ELR (cell line): ENCODE measurements at regions not wholly inside any gene's neighbourhood (a gene's known extent, or its start where the extent isn't known, plus 50 kb on each side); places are given as distances from the start of the nearest gene placed in this dataset.
"Not testable (repeated sequence)": the region's sequence is repeated elsewhere in the genome, so short reads cannot be mapped to it uniquely, and the experiment has no call there.

Experiments
- DNase-seq: peaks from one replicate; pipeline ENCODE4 v3.0.0-alpha.2; 2015; ENCODE audit warnings: low read depth

- DNase-seq = no peak
Observed at GRCh38 chr5:23721336-23721735, 213.9 kb downstream of the PRDM9 start.

GRCh38 chr5:23727271-23727670, 219.9 kb downstream of the PRDM9 start:
- no peak for DNase-seq

GRCh38 chr5:23730023-23730422, 222.6 kb downstream of the PRDM9 start:
- DNase-seq = no peak

GRCh38 chr5:23740029-23740428, 232.6 kb downstream of the PRDM9 start:
- DNase-seq = no peak

- DNase-seq = no peak
Observed at GRCh38 chr5:23742701-23743100, 235.3 kb downstream of the PRDM9 start.

DNA sequence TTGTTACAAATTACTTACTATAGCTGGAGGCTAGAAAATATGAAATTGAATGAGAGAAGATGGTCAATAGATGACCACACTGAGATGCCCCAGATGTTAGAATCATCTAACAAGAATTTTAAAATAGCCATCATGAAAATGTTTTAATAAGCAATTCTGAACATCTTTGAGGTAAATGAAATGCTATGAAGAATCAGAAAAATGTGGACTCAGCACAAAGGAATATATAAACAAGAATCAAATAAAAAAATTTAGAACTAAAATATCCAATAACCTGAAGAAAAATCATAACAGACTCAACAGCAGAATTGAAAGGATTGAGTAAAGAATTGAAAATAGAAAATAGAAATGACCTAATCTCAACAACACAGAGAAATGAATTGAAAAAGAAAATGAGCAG, 248.5 kb downstream of the PRDM9 start:
- no peak for DNase-seq

- no peak for DNase-seq
Observed at GRCh38 chr5:23756779-23757178, 249.4 kb downstream of the PRDM9 start.

DNA sequence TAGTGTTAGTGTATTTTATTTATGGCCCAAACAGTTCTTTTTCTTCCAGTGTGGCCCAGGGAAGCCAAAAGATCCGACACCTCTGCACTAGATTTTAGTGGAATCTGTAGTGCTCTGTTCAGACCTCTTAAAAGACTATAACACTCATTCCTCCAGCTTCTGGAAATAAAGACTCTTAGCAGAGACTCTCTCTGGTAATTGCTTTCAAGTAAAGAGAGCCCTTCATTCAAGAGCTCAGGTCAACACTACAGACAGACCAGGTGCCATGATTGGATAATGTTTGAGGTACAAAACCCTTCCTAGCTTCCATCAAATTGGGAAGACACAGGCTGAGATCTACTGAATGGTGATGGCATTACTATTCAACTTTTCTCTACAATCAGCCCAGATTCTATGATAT, 255.8 kb downstream of the PRDM9 start:
- no peak for DNase-seq

DNA sequence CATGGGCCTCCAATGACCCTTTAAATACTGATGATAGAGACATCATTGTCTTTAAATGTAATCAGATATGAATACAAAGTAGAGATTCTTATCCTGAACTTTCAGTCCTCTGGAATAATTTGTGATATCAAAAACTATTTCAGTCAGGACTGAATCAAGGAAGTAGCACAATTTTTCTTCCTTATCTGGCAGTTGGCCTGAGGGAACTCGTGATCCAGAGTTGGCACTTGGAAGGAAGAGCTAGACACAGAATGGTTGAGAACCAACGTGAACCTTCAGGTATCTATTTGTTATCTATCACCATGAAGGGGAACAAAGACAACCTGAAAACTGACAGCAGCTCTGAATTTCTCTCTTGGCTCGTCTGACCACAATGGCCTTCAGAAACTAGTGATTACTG, 269.3 kb downstream of the PRDM9 start:
- DNase-seq = no peak

DNA sequence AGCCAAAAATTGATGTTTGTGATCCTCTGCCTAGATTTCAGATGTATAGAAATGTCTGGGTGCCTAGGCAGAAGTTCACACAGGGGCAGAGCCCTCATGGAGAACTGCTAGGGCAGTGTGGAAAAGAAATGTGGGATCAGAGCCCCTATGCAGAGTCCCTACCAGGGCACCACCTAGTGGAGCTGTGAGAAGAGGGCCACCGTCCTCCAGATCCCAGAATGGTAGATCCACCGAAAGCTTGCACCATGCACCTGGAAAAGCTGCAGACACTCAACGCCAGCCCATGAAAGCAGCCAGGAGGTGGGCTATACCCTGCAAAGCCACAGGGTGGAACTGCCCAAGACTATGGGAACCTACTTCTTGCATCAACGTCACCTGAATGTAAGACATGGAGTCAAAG, 292.9 kb downstream of the PRDM9 start:
- not testable (repeated sequence) for DNase-seq

- DNase-seq = peak; percentile 15
Observed at GRCh38 chr5:23820765-23821471, 313.5 kb downstream of the PRDM9 start.

DNA sequence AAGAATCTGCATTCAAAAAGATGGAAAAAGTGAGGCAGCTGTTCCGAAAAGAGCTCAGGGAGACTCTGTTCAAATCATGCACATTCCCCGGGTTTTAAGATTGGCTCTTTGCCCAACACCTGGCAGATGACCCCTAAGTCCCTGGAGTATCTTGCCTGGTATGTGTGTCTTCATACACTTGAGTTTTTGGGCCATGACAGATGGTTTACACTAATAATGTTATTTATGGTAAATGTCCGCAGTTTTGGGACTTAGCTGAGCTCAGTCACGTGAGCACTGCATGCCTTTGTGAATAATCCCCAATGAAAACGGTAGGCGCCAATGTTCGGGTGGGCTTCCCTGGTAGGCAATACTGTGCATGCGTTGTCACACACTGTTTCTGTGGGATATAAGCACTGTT, 316.1 kb downstream of the PRDM9 start:
- DNase-seq = no peak

- DNase-seq = no peak
Observed at GRCh38 chr5:23825196-23825595, 317.8 kb downstream of the PRDM9 start.

- DNase-seq = no peak
Observed at GRCh38 chr5:23840083-23840482, 332.7 kb downstream of the PRDM9 start.

DNA sequence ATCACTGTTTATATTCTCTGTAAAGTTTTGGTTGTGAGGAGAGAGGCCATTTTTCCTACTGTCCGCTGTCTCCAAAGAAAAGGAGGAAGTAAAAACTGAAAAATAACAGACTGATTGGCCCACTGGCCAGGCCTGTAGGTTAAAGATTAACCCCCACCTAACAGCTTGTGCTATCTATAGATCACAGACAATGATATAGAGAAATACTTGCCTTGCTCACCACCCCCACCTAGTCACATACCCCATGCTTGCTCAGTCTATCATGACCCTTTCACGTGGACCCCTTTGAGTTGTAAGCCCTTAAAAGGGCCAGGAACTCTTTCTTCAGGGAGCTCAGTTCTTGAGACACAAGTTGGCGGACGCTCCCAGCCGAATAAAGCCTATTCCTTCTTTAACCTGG, 357.4 kb downstream of the PRDM9 start:
- DNase-seq = no peak

DNA sequence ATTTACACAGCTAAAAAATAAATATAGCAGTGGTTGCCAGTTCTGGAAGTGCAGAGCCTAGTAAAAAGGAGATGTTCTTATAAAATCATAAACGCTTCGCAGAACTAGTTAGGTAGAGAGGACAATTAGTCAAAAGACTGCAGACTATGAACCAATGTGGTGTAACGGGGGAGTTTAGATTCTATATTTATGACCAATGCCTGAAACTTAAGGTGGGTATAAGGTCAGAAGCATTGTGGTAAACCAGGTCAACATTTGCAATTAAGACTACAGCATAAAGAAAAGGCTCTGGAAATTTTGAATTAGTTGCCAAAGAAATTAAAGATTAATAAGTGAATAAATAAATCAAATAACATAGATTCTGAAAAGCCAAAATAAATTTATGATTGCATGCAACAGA, 370.4 kb downstream of the PRDM9 start:
- no peak for DNase-seq

DNA sequence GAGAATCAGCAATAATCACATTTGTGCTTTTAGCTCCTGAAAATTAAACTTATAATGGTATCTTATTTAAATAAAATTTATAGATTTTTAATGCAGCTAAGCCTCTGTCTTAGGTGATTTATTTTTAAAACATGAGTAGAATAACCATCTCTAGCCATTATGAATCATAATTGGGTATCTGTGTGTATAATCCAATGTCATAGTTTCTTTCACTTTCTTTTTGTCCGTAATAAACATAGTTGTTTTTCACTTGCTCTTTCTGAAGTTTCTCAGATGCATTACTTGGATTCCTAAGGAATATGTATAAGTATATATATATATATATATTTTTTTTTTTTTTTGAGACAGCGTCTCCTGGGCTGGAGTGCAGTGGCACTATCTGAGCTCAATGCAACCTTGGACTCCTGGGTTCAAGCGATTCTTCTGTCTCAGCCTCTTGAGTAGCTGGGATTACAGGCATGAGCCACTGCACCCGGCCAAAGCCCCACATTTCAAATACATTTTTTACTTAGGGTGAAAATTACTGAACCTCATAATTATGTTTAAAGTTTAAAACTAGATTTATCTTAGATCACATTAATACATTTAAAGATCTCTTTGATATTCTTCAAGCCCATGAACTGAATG, 377.1 kb downstream of the PRDM9 start:
- DNase-seq = no peak

GRCh38 chr5:23893561-23893960, 386.2 kb downstream of the PRDM9 start:
- DNase-seq = no peak

DNA sequence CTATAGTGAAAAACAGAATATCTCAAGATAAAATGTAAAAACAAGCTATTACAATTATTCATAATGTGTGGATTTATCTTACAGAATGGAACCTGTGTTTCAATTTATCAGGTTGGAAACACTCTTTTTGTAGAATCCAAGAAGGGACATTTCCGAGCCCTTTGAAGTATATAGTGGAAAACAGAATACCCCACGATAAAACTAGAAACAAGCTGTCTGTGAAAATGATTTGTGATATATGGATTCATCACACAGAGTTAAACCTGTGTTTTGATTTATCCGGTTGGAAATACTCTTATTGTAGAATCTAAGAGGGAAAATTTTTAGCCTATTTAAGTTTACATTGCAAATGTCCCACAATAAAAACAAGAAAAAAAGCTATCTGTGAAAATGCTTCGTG, 388.2 kb downstream of the PRDM9 start:
- no peak for DNase-seq

GRCh38 chr5:23930985-23931384, 423.6 kb downstream of the PRDM9 start:
- no peak for DNase-seq

DNA sequence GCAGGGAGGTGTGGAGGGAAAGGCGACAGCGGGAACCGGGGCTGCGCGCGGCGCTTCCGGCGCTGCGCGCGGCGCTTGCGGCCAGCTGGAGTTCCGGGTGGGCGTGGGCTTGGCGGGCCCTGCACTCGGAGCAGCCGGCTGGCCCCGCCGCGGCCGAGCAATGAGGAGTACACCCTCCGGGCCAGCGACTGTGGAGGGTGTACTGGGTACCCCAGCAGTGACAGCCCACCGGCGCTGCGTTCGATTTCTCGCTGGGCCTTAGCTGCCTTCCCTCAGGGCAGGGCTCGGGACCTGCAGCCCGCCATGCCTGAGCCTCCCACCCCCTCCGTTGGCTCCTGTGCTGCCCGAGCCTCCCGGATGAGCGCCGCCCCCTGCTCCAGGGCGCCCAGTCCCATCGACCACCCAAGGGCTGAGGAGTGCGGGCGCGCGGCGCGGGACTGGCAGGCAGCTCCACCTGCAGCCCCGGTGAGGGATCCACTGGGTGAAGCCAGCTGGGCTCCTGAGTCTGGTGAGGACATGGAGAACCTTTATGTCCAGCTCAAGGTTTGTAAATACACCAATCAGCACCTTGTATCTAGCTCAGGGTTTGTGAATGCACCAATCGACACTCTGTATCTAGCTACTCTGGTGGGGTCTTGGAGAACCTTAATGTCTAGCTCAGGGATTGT, 444.0 kb downstream of the PRDM9 start:
- DNase-seq = not testable (repeated sequence)

- no peak for DNase-seq
Observed at GRCh38 chr5:23963449-23963848, 456.0 kb downstream of the PRDM9 start.

- no peak for DNase-seq
Observed at GRCh38 chr5:23977365-23977764, 470.0 kb downstream of the PRDM9 start.

DNA sequence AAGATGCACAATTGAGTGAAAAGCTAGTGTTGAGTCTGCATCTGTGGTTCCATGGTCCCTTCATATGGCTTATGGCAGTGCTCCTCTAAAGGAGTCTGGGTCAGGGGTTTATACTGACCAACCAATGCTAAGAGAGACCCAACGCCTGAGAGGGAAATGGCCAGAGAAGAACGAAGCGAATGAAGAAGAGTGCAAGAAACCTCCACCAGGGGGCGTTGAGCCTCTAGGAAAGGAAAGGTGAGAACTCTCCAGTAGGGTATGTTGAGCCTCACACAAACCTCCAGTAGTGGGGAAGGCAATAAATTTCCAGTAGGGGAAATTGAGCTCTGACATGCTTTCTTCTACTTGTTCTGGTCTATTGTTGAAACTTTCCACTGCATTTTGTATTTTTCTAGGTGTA, 470.6 kb downstream of the PRDM9 start:
- peak; percentile 25 for DNase-seq
